A204.1 (cell line): ENCODE measurements at regions not wholly inside any gene's neighbourhood (a gene's known extent, or its start where the extent isn't known, plus 50 kb on each side); places are given as distances from the start of the nearest gene placed in this dataset.
"Not testable (repeated sequence)": the region's sequence is repeated elsewhere in the genome, so short reads cannot be mapped to it uniquely, and the experiment has no call there.

Source experiments
- FAIRE-seq: peaks from 2 replicates; lab custom pipeline; 2012; peaks lifted over from hg19 to GRCh38; lab: Jason Lieb, UNC

DNA sequence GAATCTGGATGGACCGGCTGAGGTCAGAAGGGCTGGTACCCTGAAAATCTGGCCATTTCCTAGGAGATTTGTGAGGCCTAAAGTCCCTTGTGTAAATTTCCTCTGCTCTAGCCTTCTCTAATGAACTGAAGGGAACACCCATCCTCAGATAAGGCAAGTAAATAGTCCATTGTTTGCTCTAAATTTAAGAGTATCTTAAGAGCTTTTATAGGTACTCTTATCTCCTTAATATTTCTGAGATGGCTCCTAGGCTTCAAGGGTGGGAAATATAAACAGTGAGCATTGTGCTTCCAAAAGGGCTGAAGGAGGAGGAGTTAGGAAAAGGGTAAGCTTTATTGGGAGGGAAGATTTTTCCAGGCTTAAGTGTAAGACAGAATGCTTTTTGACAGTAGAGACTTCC is 148.7 kb upstream of the EDNRB start:
- FAIRE-seq: no peak

GRCh38 chr13:78065141-78065540 is 146.5 kb upstream of the EDNRB start:
- FAIRE-seq: no peak

DNA sequence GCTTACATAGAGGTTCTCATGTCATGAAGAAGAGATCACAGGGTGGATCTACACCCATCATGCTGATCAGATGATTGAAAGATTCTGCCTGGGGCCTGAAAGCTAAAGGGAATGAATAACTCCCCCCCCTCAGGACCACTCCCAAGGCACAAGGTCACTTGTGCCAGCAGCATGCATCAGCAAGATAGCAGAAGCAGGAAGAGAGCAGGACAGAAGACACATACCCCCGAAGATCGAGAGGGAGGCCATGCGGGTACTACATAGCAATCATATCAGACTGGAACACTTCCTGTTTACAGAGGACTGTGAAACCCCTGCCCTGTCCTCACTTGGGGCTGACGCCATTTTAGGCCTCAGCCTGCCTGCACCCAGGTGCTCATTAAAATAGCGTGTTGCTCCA is 143.2 kb upstream of the EDNRB start:
- FAIRE-seq: no peak

DNA sequence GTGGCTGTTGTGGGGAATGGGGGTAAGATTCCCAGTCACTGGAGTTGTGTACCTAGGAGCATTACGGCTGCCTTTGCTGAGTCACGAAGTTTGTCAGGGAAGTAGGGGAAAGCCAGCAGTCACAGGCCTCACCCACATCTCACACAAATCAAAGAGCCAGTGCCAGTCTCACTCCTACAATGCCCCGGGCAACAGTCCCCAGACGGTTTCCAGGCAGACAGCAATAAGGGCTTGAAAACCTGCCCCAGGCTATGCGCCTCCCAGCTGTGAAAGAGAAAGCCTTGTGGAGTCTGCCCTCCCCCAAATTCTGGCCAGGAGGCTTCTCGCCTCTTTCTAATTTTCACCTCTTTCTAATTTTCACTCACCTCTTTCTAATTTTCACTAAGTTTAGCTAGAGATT is 142.3 kb upstream of the EDNRB start:
- FAIRE-seq: no peak

DNA sequence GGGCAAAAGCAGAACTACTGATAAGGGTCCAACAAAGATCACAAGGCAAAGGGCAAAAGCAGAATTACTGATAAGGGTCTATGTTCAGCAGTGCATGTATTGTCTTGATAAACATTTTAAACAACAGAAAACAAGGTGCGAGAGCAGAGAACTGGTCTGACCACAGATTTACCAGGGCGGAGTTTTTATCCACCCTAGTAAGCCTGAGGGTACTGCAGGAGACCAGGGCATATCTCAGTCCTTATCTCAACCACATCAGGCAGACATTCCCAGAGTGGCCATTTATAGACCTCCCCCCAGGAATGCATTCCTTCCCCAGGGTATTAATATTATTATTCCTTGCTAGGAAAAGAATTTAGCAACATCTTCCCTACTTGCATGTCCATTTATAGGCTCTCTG is 138.2 kb upstream of the EDNRB start:
- FAIRE-seq: not testable (repeated sequence)

DNA sequence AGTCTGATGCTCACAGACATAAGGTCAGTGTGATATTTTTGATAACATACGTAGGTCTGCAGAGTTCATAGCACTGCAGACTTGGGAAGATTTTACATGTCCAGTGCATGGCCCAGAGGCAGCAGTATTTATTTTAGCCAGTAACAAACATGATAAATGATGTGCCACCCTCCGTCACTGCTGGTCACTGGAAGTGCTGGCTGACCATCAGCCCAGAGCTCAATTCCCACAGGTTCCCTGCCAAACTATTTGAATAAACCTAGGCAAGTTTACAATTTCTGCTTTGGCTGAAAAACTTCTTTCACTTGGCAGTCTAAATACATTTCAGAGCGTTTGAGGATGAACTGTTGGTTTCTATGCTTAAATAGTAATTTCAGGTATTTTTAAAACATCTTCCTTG is 135.5 kb upstream of the EDNRB start:
- FAIRE-seq: no peak

- no peak for FAIRE-seq
Measured at GRCh38 chr13:78047151-78047550, 128.5 kb upstream of the EDNRB start.

GRCh38 chr13:78046331-78046730 is 127.7 kb upstream of the EDNRB start:
- no peak for FAIRE-seq

DNA sequence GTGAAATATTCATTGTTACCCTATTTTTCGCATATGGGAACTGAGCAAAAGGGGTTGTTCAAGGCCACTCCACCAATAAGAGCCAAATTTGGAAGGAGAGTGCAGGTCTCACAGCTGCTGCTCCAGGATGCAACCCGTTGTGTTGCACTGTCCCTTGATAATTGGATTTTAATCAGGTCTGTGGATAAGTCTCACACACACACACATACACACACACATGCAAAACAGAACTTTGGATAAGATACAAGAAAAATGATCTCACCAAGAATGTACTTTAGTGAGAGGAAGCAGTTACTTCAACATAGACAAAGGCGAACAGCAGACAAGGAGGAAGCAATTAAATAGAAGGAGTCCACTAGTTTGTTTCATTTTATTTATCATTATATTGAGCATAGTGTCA is 127.3 kb upstream of the EDNRB start:
- no peak for FAIRE-seq

DNA sequence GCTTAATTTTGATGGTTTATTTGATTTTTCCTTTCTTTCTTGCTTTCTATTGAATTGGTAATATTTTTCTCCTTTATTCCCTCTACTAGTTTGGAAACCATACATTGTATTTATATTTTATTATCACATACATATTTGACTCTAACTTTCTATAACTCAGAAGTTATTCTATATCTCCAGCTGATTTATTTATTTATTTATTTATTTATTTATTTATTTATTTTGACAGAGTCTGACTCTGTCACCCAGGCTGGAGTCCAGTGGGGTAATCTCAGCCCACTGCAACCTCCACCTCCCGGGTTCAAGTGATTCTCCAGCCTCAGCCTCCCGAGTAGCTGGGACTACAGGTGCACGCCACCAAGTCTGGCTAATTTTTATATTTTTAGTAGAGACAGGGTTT is 122.7 kb upstream of the EDNRB start:
- FAIRE-seq: not testable (repeated sequence)

- no peak for FAIRE-seq
Measured at GRCh38 chr13:78040205-78040830, 121.7 kb upstream of the EDNRB start.

DNA sequence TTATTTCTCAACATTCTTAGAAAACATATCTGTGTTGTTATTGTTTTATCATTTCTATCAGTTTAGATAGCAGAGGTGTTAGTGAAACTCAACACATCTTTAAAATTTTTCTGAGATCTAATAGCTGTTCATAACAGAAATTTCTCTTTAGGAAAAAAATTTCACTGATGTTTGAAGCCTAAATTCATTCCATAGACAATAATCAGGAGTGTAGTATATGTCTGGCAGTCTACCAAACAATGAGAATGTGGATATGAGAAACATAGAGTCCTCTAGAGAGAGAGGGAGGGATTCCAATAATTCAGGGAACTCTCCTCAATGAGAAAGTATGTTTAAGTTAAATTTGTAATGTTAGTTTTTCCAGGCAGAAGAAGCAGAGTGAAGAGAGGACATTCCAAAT is 118.2 kb upstream of the EDNRB start:
- FAIRE-seq: no peak

GRCh38 chr13:78035500-78035899 is 116.9 kb upstream of the EDNRB start:
- no peak for FAIRE-seq

DNA sequence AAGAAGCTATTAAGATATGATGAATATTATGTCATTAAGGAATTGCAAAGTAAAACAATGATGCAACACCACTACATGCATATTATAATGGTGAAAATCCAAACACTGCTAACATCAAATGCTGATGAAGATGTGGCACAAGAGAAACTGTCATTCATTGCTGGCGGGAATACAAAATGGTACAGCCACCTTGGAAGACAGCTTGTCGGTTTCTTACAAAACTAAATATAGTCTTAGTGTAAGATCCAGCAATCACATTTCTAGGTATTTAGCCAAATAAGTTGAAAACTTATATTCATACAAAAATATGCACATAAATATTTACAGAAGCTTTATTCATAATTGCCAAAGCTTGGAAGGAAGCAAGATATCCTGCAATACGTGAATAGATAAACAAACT is 114.9 kb upstream of the EDNRB start:
- no peak for FAIRE-seq

DNA sequence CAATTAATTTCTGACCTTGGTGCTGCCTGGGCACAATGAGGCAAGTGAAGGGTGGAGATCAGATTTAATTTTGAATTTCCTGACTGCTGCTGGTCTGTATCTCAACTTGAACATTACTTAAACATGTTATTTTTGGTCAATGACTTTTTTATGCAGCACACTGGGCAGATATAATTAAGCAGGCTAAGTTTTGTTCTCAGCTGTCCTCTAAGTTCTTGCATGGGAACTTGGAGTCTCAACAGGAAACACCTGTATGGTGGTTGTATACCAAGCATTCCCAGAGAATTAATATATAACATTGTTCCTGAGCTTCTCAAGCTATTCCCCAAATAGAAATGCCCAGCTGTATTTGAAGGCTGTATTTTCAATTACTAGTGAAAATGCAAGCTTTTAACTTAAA is 113.5 kb upstream of the EDNRB start:
- no peak for FAIRE-seq

- no peak for FAIRE-seq
Measured at GRCh38 chr13:78030341-78030896, 111.8 kb upstream of the EDNRB start.

- no peak for FAIRE-seq
Measured at GRCh38 chr13:78029901-78030300, 111.3 kb upstream of the EDNRB start.

- no peak for FAIRE-seq
Measured at GRCh38 chr13:78028960-78029359, 110.3 kb upstream of the EDNRB start.

- FAIRE-seq: no peak
Measured at GRCh38 chr13:78024996-78025395, 106.4 kb upstream of the EDNRB start.

- no peak for FAIRE-seq
Measured at GRCh38 chr13:78022164-78022877, 103.7 kb upstream of the EDNRB start.

GRCh38 chr13:78020861-78021260 is 102.2 kb upstream of the EDNRB start:
- no peak for FAIRE-seq

GRCh38 chr13:78015782-78016181 is 97.2 kb upstream of the EDNRB start:
- no peak for FAIRE-seq

DNA sequence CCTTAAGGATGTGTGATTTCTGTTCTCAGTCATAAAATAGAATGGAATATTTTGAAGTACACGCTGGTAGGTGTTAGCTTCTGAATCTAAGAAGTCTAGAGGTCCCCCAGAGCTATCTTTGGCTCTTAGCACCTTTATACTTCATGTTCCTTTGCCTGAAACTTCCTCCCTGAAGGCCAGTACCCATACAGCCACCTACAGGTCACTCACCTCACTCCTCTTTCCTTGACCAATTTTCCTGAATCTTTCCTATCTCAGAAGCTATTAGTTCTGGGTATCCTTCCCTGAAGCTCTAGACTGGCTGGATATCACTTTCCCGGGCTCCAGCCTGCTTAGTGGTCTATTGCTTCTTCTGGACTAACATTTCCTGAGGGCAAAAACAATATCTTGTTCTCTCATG is 93.4 kb upstream of the EDNRB start:
- FAIRE-seq: no peak

DNA sequence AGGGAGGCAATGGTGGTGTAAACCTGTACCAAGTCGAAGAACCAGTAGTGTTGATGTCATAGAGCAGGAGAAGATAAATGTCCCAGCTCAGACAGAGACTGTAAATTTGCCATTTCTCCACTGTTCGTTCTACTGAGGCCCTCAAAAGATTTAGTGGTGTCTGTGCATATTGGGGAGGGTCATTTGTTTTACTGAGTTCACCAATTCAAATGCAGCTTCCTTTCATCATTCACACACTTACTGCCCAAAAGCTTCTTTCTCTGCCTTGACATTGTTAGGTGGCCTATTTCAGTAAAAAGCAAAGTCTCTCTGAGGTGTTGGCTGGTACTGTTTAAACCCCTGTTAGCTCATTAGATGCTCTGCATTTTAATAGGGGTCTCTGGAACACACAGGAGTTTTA is 86.2 kb upstream of the EDNRB start:
- FAIRE-seq: no peak
